Hepatic stellate cell (primary cell): ENCODE measurements at regions not wholly inside any gene's neighbourhood (a gene's known extent, or its start where the extent isn't known, plus 50 kb on each side); places are given as distances from the start of the nearest gene placed in this dataset.
A peak's percentile ranks its signal among the peaks of the same experiment; 100 is the strongest.
"Not testable (repeated sequence)": the region's sequence is repeated elsewhere in the genome, so short reads cannot be mapped to it uniquely, and the experiment has no call there.

ENCODE experiments used
- DNase-seq: peaks from one replicate; pipeline ENCODE4 v3.0.0; 2011; ENCODE audit warnings: low spot score

DNA sequence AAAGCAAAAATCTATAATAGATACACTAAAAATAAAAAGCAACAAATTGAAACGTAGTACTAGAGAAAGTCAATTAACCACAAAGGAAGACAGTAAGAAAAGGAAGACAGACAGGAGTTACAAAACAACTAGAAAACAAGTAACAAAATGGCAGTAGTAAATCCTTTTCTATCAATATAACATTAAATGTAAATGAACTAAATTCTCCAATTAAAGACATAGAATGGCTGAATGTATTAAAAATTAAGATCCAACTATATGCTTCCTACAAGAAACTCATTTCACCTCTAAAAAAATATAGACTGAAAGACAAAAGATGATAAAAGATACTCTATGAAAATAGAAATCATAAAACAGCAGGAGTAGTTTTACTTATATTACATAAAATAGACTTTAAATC lies 79.1 kb downstream of the CTH start:
- no peak for DNase-seq

DNA sequence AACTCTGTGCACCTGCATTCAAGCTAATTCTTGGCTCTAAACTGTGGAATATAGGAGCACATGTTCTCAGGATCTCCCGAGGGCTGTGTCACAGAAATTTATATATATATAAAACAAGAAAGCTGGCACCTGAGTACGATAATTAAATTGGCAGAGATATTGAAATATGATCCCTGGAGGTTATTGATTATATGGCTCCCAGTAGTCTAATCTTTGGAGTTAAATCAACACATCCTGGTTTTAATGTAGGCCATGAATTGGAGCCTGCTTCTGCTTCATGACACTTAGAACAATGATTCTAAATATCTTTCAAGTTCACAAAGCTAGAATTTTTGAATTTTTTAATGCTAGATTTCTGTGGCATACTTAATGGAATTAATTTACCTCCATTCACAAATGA lies 84.3 kb downstream of the CTH start:
- DNase-seq, result no peak

DNA sequence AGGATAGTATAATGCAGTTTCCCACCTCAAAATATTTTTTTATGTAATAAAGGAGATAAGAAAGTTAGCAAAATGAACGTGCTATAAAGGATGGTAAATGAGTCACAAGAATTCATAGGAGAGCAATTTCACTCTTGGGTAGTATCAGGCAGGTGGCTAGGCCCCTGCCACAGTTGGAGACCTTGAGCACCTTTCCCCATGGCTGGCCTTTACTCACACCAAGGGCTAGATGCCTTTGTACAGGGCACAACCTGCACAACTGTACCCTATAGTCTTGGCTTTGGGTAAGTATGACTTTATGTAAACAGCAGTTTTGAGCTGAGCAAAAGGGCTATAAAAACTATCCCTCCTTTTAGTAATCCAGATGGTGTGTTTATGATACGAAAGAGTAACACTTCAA lies 85.1 kb downstream of the CTH start:
- no peak for DNase-seq

DNA sequence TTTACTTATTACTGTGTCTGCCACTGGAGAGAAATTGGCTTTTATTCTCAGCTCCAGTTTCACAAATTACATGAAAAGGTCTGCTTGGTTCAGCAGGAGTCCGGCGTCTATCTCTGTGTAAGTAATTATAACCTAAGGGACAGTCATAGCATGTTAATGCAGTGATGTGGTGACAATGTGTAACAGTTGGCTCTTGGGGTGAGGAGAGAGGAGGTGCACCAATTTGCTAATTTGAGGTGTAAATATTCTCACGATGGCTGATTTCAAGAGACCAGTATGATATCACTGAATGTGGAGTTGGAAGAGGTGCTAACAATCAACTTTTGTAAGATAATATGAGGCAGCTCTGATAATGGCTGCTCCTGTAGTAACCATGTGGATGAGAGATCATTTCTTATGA lies 86.1 kb downstream of the CTH start:
- DNase-seq, result no peak

DNA sequence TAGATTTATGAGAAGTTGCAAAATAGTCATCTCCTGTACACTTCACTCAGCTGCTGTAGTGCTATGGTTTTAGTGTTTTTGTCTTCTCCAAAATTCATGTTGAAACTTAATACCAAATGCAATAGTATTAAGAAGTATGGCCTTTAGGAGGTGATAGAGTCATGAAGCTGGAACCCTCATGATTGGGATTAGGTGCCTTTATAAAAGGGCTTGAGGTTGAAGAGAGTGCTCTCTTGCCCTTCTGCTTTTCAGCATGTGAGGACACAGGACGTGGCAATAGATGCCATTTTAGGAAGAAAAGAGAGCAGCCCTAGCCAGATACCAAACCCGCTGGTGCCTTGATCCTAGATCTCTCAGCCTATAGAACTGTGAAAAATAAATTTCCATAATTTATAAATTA lies 87.6 kb downstream of the CTH start:
- DNase-seq, result no peak

DNA sequence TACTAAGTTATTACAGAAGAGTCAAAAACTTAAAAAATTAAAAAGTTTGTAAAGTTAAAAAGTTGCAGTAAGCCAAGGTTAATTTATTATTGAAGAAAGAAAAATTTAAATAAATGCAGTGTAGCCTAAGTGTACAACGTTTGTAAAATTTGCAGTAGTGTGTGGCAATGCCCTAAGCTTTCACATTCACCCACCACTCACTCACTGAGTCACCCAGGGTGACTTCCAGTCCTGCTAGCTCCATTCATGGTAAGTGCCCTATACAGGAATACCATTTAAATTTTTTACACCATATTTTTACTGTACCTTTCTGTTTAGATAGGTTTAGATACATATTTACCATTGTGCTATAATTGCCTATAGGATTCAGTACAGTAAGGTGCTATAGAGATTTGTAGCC lies 88.6 kb downstream of the CTH start:
- DNase-seq, result no peak

DNA sequence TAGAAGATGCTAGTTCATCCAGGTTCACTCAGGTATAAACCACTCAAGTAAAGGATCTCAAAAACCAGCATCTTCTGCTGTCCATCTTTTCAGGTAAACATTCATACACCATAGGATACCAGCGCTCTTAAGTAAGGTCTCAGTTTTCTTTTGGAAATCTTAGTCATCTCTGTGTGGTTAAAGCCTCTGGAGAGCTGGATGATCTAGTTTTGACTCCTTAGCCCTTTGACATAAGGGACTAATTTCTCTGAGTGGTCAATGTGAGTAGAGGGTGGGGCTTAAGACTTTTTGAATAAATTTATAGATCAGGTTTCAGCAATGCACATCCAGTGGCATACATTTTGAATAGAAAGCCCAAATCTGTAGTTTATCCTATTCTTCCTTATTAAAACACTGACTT lies 92.3 kb downstream of the CTH start:
- DNase-seq, result no peak

DNA sequence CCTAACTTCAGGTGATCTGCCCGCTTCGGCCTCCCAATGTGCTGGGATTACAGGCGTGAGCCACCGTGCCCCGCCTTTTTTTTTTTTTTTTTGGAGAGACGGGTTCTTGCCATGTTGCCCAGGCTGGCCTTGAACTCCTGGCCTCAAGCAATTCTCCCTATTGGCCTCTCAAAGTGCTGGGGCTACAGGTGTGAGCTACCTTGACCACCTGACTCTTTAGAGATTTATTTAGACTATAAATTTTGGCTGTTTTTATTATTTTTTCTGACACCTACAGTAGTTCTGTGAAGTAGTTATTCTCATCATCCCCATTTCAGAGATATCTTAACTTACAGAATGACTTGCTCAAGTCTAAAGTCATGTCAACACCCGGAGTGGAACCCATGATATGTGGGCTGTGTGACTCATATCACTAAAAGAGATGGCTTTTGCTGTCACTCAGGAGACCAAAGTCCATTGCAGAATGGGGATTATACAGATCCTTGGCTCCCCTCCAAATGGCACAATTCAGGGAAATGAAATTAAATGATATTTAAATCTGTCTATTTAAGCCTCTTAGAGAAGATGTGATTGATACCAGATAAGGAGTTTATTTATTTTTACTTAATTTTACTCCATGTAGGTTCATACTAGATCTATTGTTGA lies 93.2 kb downstream of the CTH start:
- peak; percentile 12 for DNase-seq

DNA sequence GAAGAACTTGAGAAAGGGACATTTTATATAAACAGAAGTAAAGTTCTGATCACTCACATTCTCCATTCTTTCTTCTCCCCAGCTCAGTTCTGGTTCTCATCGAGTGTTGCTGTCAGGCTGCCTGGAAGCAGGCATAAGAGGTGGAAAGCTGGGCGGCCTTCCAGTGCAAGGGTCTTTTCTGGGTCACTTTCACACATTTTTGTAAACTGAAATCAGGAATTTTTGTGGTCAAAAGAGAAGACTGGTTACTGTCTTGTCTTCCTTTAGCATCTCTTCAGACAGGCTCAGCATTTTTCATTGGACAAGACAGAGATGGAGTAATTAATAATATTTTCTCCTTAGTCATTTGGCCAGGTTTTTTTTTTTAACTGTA lies 93.7 kb downstream of the CTH start:
- peak; percentile 29 for DNase-seq

DNA sequence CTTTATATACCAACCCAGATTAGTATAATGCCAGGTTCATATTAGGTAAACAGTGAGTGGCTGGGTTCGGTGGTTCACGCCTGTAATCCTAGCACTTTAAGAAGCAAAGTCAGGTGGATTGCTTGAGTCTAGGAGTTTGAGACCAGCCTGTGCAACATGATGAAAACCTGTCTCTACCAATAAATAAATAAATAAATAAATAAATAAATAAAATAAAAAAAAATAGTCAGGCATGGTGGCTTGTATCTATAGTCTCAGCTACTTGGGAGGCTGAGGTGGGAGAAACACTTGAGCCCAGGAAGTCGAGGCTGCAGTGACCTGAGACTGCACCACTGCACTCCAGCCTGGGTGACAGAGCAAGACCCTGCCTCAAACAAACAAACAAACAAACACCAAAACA lies 96.9 kb downstream of the CTH start:
- not testable (repeated sequence) for DNase-seq

DNA sequence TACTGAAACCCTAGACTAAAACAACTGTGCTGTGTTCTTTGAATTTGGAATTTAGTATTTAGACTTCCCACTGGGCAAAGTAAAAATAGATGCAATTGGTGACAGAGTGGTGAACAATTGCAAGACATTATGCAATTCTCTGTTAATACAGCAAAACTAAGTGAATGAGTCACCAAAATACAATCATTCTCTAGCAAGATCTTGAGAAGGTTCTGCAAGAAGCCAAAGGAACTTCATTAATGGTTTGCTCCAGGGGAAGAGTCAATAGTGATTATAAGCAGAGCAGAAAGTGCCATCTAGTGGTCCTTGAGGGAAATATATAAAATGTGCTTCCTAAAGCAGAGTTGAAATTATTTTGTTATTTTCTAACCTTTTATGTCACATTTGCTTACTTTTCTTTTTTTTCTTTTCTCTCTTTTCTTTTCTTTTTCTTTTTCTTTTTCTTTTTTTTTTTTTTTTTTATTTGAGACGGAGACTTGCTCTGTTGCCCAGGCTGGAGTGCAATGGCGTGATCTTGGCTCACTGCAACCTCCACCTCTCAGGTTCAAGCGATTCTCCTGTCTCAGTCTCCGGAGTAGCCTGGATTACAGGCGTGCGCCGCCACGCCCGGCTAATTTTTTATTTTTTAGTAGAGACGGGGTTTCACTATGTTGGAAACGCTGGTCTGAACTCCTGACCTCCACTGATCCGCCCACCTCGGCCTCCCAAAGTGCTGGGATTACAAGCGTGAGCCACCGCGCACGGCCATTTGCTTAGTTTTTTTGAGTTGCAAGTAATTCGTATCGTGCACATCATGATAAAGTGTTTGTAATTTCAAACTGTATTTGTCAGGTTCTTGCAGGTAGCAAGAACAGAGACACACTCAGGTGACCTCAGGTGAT lies 99.2 kb downstream of the CTH start:
- peak; percentile 60 for DNase-seq

DNA sequence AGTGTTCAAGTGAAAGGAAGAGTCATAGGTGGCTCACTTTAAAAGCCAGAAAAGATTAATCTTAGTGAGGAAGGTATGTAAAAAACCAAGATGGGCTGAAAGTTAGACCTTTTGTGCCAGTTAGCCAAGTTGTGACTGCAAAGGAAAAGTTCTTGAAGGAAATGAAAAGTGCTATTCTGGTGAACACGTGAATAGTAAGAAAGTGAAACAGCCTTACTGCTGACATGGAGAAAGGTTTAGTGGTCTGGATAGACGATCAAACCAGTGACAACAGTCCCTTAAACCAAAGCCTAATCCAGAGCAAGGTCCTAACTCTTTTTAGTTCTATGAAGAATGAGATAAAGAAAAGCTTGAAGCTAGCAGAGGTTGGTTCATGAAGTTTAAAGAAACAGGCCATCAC lies 106.4 kb downstream of the CTH start:
- no peak for DNase-seq

DNA sequence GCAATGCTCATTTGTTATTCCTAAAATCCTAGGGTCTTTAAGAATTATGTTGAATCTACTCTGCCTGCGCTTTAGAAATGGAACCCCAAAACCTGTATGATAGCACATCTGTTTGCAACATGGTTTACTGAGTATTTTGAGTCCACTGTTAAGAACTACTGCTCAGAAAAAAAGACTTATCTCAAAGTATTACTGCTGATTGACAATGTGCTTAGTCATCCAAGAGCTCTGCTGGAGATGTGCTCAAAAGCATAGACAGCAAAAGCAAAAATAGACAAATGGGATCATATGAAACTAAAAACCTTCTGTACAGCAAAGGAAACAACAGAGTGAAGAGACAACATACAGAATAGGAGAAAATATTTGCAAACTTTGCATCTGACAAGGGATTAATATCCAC lies 107.0 kb downstream of the CTH start:
- no peak for DNase-seq

DNA sequence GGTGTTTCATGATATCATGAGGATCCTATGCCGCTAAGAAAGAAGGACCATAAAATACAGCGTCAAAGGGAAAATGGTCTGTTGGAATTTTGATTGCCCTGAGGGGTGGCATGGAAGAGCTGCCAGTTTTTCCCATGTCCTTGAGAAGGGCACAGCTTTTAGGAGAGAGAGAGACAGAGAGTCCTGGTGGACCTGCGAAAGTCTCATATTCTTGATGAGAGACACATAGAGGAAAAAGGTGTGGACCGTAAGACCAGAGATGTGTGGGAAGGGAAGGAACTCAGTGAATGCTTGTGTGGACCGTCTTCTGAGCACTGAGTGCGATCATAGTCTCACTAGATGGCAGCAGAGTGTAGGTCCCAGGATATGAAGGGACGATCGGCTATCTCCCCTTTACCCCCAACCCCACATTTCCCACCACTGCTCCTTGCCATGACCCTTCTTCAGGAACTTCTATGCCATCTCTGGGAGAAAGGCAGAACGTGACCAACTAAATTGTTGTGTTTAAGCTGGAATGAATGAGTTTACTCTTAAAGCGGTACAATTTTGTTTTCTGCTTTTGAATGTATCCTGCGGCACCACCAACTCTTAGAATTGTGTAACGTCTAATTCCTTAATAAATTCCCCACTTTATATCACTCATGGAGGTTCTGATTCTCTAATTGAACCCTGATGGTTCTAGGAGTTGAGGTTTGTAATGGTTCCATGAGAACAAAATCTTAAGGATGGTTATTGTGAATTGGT lies 117.7 kb downstream of the CTH start:
- DNase-seq, result peak; percentile 16

DNA sequence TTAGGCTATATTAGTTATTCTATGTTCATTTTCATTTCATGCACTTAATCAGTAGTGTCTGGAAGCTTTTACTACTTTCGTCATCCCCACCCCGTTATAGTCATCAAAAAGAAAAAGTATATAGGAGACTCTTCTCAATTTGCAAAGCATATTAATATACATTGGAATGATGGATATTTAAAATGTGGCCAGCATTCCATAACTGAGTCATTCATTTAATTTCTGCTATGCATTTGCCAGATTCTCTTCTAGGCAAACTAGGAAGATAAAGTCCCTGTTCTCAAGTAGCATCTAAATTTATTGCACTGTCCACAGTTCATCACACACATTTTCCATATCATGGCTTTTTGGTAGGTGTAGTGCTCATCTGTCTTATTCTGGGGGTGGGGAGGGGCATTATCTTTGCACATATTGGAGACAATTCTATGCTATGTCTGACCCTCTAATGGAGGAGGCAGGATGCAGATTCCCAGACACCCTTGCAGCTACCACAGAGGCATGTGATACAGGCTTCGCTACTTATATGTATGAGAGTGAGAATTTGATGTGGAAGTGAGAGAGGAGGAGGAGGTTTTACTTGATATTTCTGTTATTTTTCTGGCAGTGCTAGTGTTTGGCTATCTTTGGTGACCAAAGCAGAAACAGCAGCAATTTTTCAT lies 125.8 kb downstream of the CTH start:
- no peak for DNase-seq

DNA sequence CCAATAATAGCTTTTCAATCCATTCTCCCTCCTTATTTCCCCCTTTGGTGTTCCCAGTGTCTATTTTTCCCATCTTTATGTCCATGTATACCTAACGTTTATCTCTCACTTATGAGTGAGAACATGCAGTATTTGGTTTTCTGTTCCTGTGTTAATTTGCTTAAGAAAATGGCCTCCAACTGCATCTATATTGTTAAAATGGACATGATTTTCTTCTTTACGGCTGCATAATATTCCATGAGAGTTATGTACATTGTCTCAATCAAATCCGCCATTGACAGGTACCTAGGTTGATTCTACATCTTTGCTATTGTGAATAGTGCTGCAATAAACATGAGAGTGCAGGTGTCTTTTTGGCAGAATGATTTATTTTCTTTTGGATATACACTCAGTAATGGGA lies 126.7 kb downstream of the CTH start:
- DNase-seq, result no peak

DNA sequence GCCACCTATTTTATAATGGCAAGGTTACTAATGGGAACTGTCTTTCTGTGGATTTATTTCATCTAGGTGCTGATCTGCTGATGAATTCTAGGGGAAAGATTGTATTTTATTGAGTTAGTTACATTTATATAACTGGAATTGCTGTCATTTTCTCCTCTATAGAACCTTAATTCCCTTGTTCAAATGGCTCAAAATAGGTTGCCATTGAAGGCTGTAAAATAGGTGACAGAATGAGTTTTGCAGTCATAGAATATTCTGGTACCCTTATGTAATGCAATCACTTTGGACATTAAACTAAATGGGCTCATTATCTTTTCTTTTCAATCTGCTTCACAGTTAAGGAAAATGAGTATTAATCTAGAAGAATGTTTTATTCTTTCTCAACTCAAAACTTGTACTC lies 131.0 kb downstream of the CTH start:
- no peak for DNase-seq

DNA sequence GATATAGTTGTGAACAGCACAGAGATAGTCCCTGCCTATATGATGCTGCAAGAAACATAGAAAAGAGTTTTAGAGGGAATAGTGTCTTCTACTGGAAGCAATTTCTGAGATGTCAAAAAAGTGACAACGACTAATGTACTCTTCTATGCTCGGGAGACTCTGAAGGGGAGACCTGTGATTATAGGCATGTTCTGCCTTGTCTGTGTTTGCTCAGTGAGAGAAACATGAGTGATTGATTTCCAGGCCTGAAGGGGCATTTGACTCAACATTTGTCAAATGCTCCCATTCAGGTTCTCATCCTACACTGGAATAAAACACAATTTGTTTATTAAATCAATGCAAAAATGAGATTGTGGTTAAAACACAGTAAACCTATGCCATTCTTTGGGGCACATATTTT lies 131.8 kb downstream of the CTH start:
- DNase-seq, result no peak

DNA sequence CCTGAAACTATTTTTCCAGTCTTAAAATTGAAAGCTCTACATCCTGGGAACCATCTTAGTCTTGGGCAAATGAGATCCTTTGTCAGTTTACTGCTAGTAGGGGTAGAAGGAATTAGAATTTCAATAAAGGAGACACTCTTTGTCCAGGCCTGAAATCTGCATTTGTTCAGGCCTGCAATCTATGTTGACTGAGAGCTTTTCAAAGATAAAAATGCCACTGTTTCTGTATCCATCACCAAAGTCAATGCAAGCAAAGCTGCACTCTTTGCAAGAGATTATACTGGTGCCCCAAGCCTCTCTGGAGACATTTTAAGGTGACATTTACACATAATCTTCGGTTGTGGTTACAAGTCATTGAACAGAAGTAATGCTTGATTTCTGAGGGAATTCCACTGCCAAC lies 135.7 kb downstream of the CTH start:
- no peak for DNase-seq

DNA sequence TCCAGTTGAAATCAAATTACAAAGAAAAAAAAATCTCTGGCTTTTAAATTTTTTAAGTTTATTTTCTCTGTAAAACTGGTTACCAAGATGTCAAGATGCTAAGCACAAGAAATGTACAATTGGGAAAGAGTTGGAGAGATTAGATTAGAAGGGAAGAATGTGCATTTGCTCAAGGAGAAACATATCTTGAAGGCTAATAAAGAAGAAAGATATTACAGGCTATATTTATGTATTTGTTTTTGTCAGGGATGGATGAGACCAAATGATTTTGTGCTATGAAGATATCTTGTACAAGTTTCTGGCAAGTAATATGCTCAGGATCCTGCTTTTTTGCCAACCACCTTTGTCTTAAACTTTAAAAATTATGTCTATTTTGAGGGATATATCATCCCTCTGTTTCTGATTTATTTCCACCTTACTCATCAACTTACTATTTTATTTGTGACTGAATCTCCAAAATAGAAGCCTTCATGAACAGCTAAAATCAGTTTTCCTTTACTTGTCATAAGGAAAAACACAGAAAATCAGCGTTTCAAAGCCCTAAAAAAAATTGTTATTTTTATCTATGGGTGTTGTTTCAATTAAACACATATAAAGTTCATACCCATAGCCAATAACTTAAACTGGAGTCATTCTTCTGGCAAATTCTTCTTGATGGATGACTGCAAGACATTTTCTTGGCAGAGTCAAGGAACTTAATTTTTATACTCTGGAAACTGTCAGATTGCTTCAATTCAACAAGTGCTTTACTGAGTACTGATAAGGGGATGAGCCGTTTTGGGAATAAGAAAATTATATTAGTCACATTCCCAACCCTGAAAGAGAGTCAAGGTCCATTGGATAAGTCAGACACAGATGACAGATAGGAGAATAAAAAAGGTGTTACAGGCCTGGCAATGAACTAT lies 141.8 kb downstream of the CTH start:
- no peak for DNase-seq

DNA sequence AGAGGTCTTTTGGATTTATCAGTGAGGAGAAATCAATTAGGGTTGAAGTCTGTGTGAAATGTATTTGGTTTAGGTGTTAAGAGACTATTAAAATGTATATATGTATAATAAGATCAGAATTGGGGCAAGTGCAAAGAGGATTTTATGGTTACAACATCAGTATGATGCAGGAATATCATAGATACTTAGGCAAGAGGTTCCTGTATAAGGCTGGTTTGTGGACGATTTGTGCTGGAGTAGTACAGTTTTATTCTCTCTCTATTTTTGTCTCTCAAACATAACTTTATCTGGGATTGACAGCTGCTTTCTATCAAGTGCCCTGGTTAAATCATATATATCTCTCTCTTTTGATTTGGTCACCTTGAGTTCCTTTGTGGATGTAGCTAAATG lies 142.5 kb downstream of the CTH start:
- no peak for DNase-seq

DNA sequence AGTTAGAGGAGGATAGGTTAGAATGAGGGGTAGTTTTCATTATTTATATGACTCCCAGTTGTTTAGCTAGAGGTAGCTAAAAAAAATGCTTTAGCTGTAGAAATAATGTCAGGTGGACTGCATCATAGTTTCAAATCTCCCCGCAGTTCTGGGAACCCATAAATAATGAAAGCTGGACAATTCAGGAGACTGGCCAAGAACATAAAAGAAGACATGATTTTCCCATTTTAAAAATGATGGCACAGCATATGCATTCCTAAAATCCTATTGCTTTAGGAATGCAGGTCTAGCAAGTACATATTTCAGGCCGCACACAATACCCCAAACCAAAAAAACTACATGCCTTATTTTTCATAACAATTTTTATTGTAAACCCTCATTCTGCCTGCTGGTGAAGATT lies 143.3 kb downstream of the CTH start:
- DNase-seq, result no peak
